SK-N-MC (cell line): ENCODE measurements at regions not wholly inside any gene's neighbourhood (a gene's known extent, or its start where the extent isn't known, plus 50 kb on each side); places are given as distances from the start of the nearest gene placed in this dataset.

Source experiments
- EZH2 ChIP-seq: fragments of 200-600 bp; sonication (generic); IDR thresholded peaks from one replicate; pipeline ENCODE4 v1.6.1; 2017; ENCODE audit warnings: antibody characterized with exemption
- POLR2AphosphoS5 ChIP-seq: IDR thresholded peaks from 2 replicates; pipeline ENCODE4 v1.6.1; 2012; ENCODE audit warnings: mild to moderate bottlenecking, low read depth, low read length, borderline replicate concordance

DNA sequence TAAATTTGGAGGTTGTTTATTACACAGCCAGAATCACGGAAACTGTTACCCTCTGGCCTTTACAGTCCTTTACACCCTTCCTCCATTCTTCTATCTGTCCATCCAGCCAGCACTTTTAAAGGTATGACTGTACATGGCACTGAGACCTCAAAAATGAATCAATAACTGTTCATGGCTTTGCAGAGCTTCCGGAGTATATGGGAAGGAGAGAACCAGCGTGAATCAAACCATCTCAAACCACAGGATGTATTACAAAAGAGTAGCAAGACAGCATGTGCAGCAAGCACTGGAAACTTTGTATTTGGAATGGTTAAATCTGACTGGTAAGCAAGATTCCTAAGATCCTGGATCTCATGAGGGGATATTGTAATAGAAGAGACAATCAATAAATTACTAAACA lies 228.5 kb upstream of the CASK start:
- TF ChIP-seq EZH2 = no peak
- TF ChIP-seq POLR2AphosphoS5 = no peak
